MCF 10A (cell line): ENCODE measurements at regions not wholly inside any gene's neighbourhood (a gene's known extent, or its start where the extent isn't known, plus 50 kb on each side); places are given as distances from the start of the nearest gene placed in this dataset.

Source experiments
- BruUV-seq: library from RNA; stranded (reverse); fragments of 400-500 nt; replicated peaks from 2 replicates; lab custom pipeline; 2021; lab: Mats Ljungman, UMichigan
- CTCF ChIA-PET: fragments of 300-600 bp; sonication (Branson Sonifier 250); formaldehyde crosslinking; extraction: SDS; loops from one replicate; lab custom pipeline; 2021; ENCODE audit warnings: antibody characterized with exemption, inconsistent platforms; lab: Yijun Ruan, JAX
- POLR2A ChIA-PET: fragments of 300-600, 350-650 bp; sonication (Branson Sonifier 250); formaldehyde crosslinking; extraction: SDS; loops from one replicate; lab custom pipeline; 2020; ENCODE audit warnings: antibody characterized with exemption, inconsistent platforms; lab: Yijun Ruan, JAX
- DNase-seq: peaks from one replicate; pipeline ENCODE4 v3.0.0-alpha.2; 2018; ENCODE audit not compliant: unreplicated experiment
- H3K27ac Mint-ChIP-seq: one replicate; pipeline ENCODE4 v1.8.0; 2022; ENCODE audit warnings: mild to moderate bottlenecking, low read depth, mixed read lengths; ENCODE audit not compliant: unreplicated experiment
- H3K27me3 Mint-ChIP-seq: one replicate; pipeline ENCODE4 v1.8.0; 2022; ENCODE audit warnings: mixed read lengths; ENCODE audit not compliant: insufficient read depth, unreplicated experiment
- H3K36me3 Mint-ChIP-seq: one replicate; pipeline ENCODE4 v1.8.0; 2022; ENCODE audit warnings: mild to moderate bottlenecking, moderate library complexity, mixed read lengths; ENCODE audit not compliant: insufficient read depth, unreplicated experiment
- H3K4me1 Mint-ChIP-seq: one replicate; pipeline ENCODE4 v1.8.0; 2022; ENCODE audit warnings: mixed read lengths; ENCODE audit not compliant: insufficient read depth, unreplicated experiment
- H3K4me3 Mint-ChIP-seq: one replicate; pipeline ENCODE4 v1.8.0; 2022; ENCODE audit warnings: mild to moderate bottlenecking, moderate library complexity, mixed read lengths; ENCODE audit not compliant: unreplicated experiment
- H3K9me3 Mint-ChIP-seq: one replicate; pipeline ENCODE4 v1.8.0; 2022; ENCODE audit warnings: mixed read lengths; ENCODE audit not compliant: unreplicated experiment
- intact Hi-C: fragments of 100-400 bp; cut with micrococcal nuclease; formaldehyde crosslinking; loops from 2 replicates; pipeline ENCODE4 v1.14.1; 2022
- TF ChIP-seq, protein P1 (sequence below): fragments of 200-600 bp; IDR thresholded peaks from one replicate; pipeline ENCODE4 v1.8.0; 2022; ENCODE audit warnings: antibody characterized with exemption, mild to moderate bottlenecking; ENCODE audit not compliant: unreplicated experiment

GRCh38 chr2:128440666-128441340, 122.1 kb upstream of the HS6ST1 start:
- no peak for DNase-seq
- TF ChIP-seq, protein P1, sequence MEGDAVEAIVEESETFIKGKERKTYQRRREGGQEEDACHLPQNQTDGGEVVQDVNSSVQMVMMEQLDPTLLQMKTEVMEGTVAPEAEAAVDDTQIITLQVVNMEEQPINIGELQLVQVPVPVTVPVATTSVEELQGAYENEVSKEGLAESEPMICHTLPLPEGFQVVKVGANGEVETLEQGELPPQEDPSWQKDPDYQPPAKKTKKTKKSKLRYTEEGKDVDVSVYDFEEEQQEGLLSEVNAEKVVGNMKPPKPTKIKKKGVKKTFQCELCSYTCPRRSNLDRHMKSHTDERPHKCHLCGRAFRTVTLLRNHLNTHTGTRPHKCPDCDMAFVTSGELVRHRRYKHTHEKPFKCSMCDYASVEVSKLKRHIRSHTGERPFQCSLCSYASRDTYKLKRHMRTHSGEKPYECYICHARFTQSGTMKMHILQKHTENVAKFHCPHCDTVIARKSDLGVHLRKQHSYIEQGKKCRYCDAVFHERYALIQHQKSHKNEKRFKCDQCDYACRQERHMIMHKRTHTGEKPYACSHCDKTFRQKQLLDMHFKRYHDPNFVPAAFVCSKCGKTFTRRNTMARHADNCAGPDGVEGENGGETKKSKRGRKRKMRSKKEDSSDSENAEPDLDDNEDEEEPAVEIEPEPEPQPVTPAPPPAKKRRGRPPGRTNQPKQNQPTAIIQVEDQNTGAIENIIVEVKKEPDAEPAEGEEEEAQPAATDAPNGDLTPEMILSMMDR = no peak
- Mint-ChIP-seq H3K9me3 (no peaks in the 10 kb centered on the region), H3K4me3 (no peak overlapping the region), H3K4me1 (no peaks in the 10 kb centered on the region), H3K27me3 (no peaks in the 10 kb centered on the region), H3K27ac (no peak overlapping the region), H3K36me3 (no peaks in the 10 kb centered on the region)
- ChIA-PET CTCF (no interaction called here), POLR2A (interaction anchor here (0.9 kb wide), 1 partner anchor 37 kb away, joined by 3 read pairs; no protein-coding TSS in a partner anchor)
- intact Hi-C loops = no loop called here
- BruUV-seq = no TSS peak

- TF ChIP-seq, protein P1 = no peak
- BruUV-seq = no TSS peak
- Mint-ChIP-seq H3K4me1 (no peaks in the 10 kb centered on the region), H3K9me3 (no peaks in the 10 kb centered on the region), H3K27ac (no peak overlapping the region), H3K27me3 (no peaks in the 10 kb centered on the region), H3K4me3 (no peak overlapping the region), H3K36me3 (no peaks in the 10 kb centered on the region)
- intact Hi-C loops = no loop called here
- no peak for DNase-seq
- ChIA-PET CTCF (interaction anchor here (0.5 to 0.6 kb wide), 3 partner anchors 341 to 1323 kb away, joined by 3 to 4 read pairs (median 3); no protein-coding TSS in a partner anchor), POLR2A (interaction anchor here (0.9 kb wide), 1 partner anchor 38 kb away, joined by 3 read pairs; no protein-coding TSS in a partner anchor)
Observed at GRCh38 chr2:128441341-128442052, 122.8 kb upstream of the HS6ST1 start.

DNA sequence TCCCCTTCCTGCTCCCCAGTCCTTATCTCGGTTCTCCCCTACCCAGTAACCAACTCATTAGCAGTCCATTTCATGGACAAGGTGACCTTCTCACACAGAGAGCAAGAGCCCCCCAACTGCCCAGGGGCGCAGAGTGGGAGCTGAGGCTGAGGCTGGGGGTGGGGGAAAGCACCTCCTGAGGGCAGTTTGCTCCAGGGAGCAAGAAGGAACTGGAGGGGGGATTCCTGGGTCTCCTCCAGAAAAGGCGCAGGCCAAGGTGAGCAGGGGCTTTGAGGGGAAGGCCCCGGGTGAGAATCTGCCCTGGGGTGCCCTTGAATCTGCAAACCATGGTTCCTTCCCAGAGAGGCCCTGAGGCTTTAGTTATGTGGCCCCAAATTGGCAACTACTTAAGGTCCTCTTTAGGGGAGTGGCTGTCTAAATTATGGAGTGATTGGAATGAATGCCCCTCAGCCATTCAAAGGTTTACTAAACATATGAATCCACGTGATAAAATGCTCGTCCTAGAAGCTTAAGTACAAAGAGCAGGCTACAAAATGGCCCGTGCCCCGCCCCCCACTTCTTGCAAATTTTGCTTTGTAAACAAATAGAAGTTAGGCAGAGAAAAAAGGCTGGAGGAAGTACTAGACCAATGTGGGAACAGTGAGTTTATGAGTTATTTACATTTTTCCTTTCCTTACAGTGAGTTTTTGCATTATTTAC, 123.5 kb upstream of the HS6ST1 start:
- no peak for DNase-seq
- Mint-ChIP-seq H3K4me3 (no peak overlapping the region), H3K36me3 (no peaks in the 10 kb centered on the region), H3K27ac (no peak overlapping the region), H3K27me3 (no peaks in the 10 kb centered on the region), H3K9me3 (no peaks in the 10 kb centered on the region), H3K4me1 (no peaks in the 10 kb centered on the region)
- ChIA-PET POLR2A (interaction anchor here (0.6 kb wide), 1 partner anchor 17 kb away, joined by 3 read pairs; no protein-coding TSS in a partner anchor), CTCF (interaction anchor here (0.5 to 0.6 kb wide), 3 partner anchors 341 to 1322 kb away, joined by 3 to 4 read pairs (median 3); no protein-coding TSS in a partner anchor)
- intact Hi-C loops = no loop called here
- TF ChIP-seq, protein P1 = no peak
- BruUV-seq = no TSS peak

DNA sequence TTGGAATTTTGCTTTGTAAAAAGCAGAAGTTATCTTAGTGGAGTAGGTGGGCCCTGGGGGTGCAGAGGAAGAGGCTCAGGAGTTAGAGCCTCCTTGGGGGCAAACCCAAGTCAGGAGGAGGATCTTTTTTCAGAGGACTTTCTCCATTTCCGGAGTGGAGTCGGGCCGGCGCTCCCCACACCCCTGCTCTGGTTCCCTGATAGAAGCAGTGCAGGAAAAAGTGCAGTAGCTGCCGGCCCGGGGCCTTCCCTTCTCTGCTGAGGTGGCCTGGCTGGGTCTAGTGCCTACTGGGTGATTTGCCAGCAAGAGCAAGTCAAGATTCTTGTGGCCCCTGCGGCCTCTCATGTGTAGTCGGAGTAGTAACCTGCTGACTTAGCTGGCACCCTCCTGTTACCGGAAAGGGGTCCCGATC, 124.2 kb upstream of the HS6ST1 start:
- TF ChIP-seq, protein P1 = no peak
- no TSS peak for BruUV-seq
- no peaks in the 10 kb centered on the region for H3K4me1 Mint-ChIP-seq
- no peak overlapping the region for H3K4me3 Mint-ChIP-seq
- H3K27me3 Mint-ChIP-seq = no peaks in the 10 kb centered on the region
- intact Hi-C loops = no loop called here
- H3K36me3 Mint-ChIP-seq = no peaks in the 10 kb centered on the region
- no peak for DNase-seq
- no peak overlapping the region for H3K27ac Mint-ChIP-seq
- ChIA-PET CTCF (no interaction called here), POLR2A (interaction anchor here (0.6 kb wide), 1 partner anchor 18 kb away, joined by 3 read pairs; no protein-coding TSS in a partner anchor)
- H3K9me3 Mint-ChIP-seq = no peaks in the 10 kb centered on the region
